ENCODE measurements at regions not wholly inside any gene's neighbourhood (a gene's known extent, or its start where the extent isn't known, plus 50 kb on each side); places are given as distances from the start of the nearest gene placed in this dataset.
"Not testable (repeated sequence)": the region's sequence is repeated elsewhere in the genome, so short reads cannot be mapped to it uniquely, and the experiment has no call there.

- DNase-seq: no peak
Observed at GRCh38 chr2:105526000-105526925, 127.4 kb upstream of the FHL2 start.

- no peak for DNase-seq
Observed at GRCh38 chr2:105525201-105525600, 126.3 kb upstream of the FHL2 start.

- DNase-seq: no peak
Observed at GRCh38 chr2:105522645-105523044, 123.8 kb upstream of the FHL2 start.

- no peak for DNase-seq
Observed at GRCh38 chr2:105521616-105522015, 122.8 kb upstream of the FHL2 start.

GRCh38 chr2:105521176-105521575 is 122.3 kb upstream of the FHL2 start:
- DNase-seq: no peak

GRCh38 chr2:105519516-105519915 is 120.7 kb upstream of the FHL2 start:
- DNase-seq: no peak

GRCh38 chr2:105518897-105519296 is 120.0 kb upstream of the FHL2 start:
- no peak for DNase-seq

GRCh38 chr2:105517814-105518705 is 119.2 kb upstream of the FHL2 start:
- DNase-seq: no peak

- DNase-seq: no peak
Observed at GRCh38 chr2:105515581-105516415, 116.9 kb upstream of the FHL2 start.

GRCh38 chr2:105514576-105514975 is 115.7 kb upstream of the FHL2 start:
- no peak for DNase-seq

GRCh38 chr2:105510761-105511528 is 112.1 kb upstream of the FHL2 start:
- no peak for DNase-seq

- no peak for DNase-seq
Observed at GRCh38 chr2:105509269-105510086, 110.6 kb upstream of the FHL2 start.

GRCh38 chr2:105506860-105507259 is 108.0 kb upstream of the FHL2 start:
- DNase-seq: not testable (repeated sequence)

GRCh38 chr2:105504459-105504858 is 105.6 kb upstream of the FHL2 start:
- no peak for DNase-seq

- DNase-seq: peak in 1 of 5 experiments; percentile 9
Observed at GRCh38 chr2:105502625-105503334, 103.9 kb upstream of the FHL2 start.

GRCh38 chr2:105498281-105498846 is 99.5 kb upstream of the FHL2 start:
- DNase-seq: no peak

GRCh38 chr2:105497094-105497493 is 98.2 kb upstream of the FHL2 start:
- DNase-seq: no peak

GRCh38 chr2:105496271-105496670 is 97.4 kb upstream of the FHL2 start:
- no peak for DNase-seq

GRCh38 chr2:105494683-105495425 is 96.0 kb upstream of the FHL2 start:
- DNase-seq: no peak
